Fibroblast of skin of abdomen (primary cell): ENCODE measurements at regions not wholly inside any gene's neighbourhood (a gene's known extent, or its start where the extent isn't known, plus 50 kb on each side); places are given as distances from the start of the nearest gene placed in this dataset.

Experiments
- DNase-seq: peaks from one replicate; pipeline ENCODE4 v3.0.0-alpha.2; 2013

DNA sequence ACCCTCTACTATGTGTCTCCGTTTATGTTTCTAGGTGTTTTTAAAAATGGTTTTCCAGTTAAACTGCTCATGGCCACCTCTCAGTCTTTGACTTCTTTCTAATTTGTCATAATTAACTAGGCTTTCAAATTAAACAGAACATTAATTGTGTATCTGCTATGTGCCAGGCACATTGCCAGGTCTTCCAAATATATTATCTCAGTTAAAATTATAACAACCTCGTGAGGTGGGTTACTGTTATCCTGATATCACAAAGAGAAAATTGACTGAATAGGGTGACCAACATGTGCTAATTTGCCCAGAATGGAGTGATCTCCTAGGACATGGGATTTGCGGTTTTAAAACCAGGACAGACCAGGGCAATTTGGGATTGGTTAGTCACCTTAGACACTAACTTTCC is 222.4 kb upstream of the TLE3 start:
- DNase-seq: no peak

DNA sequence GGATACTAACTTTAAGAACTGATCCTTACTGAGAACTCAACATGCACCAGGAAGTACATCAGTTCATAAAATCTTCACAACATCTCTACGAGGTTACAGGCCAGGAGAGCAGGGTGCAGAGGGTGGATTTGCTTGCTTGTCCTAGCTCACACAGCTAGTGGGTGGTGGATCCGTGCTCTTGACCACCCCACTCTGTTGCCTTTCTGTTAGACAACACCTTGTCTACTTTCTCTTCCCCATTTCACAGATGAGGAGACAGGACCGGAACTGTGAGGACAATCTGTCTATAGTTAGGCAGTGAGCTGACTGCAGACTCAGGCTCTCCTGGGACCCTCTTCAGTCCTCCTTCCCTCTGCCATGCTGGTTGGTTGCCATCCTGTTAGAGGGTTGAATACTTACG is 221.7 kb upstream of the TLE3 start:
- no peak for DNase-seq

DNA sequence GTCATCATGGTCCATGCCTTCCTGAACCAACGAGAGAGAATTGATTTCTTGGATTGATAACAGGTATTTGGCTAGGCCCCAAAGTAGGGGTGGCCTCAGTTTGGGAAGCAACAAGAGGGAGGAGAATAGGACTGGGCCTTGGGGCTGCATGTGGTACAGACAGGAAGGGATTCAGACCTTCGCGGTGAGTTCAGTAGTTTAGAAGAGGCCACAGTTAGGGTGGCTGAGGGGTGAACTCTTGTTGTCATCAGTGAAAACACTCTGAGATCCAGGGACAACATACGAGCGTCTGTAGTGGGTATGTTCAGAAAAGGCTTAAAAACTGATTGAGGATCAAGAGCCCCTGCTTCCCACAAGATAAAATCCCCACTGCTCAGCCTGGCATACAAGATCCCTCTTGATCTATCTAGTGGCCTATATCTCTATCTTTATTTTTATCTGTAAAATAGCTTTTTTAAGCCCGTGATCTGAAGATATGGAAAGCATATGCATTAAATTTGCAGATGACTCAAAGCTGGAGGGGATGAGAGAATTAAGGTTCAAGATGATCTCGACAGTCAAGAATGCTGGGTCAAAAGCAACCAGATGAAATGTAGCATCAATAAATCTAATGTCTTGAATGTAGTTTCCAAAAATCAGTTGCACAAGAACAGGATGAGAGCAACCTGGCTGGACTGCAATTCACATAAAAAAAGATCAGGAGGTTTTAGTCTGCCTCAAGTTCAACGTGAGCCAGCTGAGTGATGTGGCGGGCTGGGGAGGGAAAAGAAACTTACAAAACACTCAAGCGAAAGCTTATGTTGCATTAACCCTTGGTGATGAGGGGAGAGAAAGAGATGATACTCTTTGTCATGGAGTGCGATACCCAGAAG is 221.1 kb upstream of the TLE3 start:
- DNase-seq: peak; percentile 98

DNA sequence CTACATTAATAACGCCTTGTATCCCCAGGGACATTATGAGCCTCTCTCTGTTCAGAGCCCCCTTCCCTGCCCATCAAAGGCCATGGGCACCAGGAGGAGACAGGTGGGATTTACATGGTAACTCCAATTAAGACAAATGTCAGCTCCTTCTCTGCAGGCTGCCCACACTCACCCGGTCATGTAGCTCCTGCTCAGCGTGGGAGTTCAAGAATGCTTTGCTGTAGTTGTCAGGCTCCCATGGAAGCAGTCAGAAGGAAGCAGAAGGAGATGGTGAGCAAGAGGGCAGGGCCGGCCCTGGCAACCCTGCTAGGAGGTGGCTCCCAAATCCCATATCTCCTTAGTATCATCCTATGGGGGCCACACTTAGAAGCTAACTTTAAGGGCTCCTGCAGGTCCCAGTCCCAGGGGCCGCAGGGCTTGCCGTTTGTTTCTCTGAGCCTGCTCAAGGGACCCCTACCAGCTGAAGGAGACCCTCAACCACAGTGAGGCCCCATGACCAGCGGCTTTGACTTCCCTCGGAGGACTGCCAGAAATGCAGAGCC is 218.4 kb upstream of the TLE3 start:
- DNase-seq: no peak

DNA sequence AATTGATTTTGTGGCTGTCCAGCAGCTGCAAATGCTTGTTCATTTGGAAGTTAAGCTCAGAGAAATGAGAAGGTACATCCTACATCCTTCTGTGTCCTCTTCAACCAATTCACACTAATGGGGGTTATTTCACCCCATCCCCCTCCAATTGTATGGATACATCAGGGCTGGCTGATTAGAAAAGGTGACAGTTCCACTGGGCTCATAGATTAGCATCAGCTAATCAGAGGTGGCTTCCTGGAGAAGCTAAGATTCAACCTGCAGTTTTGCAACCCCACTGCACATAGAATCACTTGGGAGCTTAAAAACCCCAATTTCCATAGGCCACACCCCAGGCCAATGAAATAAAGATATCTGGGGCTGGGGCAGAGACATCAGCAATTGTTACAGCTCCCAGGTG is 217.7 kb upstream of the TLE3 start:
- no peak for DNase-seq

DNA sequence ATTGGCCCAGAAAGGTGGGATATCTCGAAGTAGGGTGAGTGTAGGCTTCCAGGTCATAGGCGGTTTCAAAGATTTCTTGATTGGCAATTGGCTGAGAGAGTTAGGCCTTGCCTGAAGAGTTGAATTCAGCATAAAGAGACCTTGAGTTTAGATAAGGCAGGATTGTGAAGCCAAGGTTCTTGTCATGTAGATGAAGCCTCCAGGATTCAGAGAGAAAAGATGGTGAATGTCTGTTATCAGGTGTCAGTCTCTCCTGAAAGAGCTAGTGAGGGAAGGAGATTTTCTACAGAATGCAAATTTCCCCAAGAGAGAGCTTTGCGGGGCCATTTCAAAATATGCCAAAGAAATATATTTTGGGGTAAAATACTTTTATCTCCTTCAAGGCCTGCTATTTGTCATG is 217.0 kb upstream of the TLE3 start:
- no peak for DNase-seq

DNA sequence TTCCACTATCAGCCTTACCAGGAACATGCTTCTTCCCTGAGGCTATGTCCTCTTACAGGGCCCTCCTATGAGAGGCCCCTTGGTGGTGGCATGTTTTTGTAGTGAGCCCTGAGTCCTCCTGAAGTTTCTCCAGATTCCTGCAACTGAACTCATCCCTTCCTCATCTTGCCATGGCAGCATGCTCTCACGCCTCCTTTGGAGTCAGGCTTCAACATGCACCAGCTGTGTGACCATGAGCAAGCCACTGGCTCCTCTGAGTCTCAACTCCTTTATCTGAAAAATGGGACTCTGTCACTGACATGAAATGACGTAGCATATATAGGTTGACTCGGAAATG is 216.3 kb upstream of the TLE3 start:
- DNase-seq: no peak

DNA sequence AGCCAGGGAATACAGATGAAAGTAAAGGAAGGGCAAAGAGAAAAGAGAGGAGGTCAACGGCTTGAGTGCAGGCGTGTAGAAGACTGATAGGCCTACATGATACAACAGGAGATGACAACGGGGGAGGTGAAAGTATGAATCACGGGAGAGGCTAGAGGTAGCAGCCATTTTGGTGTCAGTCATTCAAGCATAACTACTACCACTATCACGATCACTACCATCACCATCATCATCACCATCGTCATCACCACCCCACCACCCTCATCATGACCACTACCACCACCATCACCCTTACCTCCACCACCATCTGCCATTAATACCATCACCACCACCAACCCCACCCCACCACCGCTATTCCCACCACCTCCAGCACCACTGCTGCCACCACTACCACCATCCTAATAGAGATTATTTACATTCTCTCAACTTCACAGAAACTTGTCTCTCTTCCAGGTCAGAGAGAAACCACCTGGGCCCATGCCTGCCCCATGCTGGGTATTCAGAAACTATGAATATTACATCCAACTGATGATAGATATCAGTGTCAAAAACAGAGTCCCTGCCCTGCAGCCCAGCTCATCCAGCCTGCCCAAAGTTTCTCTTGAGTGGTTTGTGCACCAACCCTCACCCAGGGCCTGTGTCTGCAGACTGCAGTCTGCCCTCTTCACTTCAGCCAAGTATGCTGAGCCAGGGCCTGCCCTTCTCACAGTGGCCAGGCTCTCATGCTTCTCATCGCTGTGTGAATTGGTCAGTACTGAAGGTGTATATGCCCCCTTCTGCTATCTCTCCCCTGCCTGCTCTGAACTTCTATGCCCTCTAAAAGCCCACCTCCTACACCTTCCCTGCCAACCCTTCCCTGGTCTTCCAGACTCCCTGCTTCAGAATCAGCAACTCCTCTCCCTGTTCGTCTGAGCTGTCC is 215.6 kb upstream of the TLE3 start:
- DNase-seq: no peak

DNA sequence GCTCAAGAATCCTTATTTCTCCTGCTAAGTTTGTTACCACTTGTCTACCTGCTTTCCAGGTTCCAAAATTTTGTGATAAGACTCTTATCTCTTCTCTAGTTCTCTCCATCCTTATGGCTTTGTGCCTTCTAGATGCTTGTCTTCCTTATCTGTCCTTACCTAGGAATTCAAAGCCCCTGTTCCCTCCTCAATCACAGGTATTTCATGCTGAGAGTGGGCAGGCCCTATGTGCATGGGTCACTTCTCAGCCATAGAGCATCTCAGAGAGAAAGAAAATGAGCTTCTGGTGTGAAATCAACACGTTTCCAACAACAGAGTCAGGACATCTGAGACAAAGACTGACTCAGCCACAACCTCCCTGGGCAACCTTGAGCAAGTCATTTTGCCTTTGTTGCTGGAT is 214.1 kb upstream of the TLE3 start:
- DNase-seq: no peak

DNA sequence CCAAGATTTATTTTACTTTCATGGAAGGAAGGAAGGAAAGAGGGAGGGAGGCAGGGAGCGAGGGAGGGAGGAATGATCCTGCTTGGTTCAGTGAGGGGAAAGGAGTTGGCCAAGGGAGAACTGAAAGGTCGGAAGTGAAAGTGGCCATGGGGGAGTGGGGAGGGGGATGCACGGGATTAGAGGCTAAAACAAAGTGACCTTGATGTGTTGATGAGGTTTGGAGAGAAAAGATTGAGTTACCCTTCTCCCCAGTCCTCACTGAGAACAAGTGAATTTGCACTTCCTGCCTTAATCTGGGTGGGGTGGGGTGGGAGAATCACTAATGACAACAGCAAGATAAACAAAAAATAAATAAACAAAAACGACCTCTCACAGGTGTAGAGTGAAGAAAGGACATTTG is 212.0 kb upstream of the TLE3 start:
- DNase-seq: no peak

DNA sequence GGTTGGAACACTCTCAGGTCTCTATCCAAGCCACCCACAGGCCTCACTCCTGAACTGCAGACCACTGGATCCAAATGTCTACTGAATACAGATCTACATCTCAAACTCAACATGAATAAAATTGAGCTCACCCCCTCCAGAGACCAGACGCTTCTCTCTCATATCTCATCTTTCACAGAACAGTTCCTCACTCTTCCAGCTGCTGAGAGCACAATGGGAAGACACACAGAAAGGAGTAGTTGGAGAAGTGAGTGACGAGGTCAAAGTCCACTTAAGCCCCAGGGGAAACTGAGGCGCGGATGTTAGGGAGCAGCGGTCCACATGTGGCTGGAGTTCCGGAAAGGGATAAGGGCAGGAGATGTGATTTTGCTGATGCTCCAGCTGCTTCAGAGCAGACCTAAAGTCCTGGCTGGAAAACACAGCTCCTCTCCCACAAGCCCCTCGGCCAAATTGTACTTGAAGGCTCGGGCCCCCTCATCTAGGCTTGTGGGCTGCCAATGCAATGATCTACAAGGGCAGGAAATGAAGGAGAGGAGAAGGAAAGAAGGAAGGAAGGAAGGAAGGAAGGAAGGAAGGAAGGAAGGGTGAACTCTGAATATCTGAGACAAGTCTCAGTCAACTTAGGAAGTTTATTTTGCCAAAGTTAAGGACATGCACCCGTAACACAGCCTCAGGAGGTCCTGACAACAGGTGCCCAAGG is 211.2 kb upstream of the TLE3 start:
- DNase-seq: no peak

DNA sequence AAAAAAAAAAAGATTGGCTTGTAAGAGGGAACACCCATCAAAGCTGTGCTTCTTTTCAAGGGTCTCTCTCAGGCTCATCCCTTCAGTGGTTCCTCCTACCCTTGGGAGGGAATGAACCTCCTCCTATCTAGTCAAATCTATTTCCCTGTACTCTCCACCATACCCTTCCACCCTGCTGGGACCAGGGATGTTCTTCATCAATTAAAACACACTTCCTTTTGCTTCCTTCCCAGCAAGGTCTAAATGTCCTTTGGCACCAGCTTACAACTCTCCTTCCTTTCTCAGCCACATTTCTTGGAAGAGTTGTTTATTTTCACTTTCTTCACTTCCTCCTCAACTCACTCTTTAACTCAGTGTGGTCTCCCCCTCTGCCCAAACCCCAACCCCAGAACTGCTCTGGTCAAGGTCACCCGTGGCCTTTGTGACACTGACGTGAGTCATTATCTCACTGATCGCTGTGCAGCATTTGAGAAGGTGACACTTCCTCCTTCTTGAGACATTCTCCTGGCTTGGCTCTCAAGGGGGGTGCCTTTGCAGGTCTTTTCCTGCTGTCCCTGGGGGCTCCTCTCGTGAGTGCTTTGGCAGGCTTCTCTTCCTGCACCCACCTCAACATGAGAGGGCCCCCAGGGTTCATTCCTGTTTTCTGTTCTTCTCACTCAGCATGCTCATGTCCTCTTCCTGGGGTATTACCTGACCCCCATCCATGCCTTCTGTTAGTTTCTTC is 210.5 kb upstream of the TLE3 start:
- no peak for DNase-seq

DNA sequence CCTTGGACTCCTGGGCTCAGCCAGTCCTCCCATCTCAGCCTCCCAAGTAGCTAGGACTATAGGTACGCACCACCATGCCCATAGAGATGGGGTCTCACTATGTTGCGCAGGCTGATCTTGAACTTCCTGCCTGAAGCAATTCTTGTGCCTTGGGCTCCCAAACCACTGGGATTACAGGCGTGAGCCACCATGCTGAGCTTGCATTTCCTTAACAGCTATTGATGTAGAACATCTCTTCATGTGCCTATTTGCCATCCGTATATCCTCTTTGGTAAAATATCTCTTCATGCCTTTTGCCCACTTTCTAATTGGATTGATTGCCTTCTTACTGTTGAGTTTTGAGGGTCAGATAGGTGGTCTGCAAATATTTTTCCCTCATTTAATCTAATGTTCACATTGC is 208.9 kb upstream of the TLE3 start:
- DNase-seq: no peak

DNA sequence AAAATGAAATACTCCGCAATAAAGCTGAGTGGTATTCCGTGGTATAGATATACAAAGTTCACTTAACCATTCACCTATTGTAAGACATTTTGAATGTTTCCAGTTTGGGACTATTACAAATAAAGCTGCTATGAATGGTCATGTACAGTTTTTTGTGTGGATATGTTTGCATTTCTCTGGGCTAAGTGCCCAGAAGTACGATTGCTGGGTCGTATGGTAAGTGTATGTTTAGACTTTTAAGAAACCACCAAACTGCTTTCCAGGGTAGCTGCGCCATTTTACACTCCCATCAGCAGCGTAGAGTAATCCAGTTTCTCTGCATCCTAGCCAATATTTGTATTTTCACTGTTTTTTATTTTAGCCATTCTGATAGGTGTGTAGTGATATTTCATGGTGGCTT is 208.4 kb upstream of the TLE3 start:
- DNase-seq: no peak

DNA sequence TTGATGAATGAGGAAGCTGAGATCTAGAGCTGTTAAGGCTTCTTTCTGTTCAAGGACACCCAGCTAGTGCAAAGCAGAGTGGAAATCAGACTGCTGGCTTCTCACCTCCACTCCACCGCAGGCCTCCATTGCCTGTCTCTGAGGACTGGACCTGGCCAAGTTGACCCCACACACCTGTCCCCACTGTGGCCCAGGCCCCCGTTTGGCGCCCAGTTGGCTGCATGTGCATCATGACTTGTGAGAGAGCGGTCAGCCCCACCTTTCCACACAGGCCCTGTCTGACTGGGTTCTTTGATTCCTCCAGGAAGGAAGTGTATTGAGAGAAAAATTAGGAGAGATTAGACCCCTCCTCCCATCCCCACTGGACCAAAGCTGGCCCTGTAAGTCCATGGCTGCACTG is 206.3 kb upstream of the TLE3 start:
- DNase-seq: no peak

DNA sequence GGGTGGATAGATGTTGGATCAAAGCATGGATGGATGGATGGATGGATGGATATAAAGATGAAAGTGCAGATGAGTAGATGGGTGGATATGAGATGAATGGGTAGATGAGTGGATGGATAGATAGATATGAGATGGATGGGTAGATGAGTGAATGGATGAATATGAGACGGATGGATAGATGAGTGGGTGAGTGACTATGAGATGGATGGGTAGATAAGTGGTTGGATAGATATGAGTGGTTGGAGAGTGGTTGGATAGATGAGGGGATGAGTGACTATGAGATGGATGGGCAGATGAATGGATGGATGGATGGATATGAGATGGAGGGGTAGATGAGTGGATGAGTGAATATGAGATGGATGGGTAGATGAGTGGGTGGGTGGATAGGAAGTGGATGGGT is 204.6 kb upstream of the TLE3 start:
- no peak for DNase-seq

DNA sequence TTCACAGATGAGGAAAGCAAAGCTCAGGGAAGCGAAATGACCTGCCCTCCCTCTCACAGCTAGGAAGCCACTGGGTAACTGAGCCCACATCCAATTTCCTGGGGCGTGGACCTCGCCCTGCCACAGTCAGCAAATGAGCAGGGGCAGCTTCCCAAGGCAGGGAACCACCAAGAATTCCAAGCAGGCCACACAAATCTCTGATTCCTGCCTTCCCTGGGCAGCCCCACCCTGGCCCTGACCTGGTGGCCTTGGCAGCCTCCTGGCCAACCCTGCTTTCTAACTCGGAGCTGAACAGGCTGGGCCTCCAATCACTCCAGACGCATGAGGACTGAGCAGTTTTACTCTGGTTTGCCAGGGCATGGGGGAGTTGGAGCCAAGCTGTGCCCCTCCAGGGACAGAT is 203.7 kb upstream of the TLE3 start:
- DNase-seq: no peak

DNA sequence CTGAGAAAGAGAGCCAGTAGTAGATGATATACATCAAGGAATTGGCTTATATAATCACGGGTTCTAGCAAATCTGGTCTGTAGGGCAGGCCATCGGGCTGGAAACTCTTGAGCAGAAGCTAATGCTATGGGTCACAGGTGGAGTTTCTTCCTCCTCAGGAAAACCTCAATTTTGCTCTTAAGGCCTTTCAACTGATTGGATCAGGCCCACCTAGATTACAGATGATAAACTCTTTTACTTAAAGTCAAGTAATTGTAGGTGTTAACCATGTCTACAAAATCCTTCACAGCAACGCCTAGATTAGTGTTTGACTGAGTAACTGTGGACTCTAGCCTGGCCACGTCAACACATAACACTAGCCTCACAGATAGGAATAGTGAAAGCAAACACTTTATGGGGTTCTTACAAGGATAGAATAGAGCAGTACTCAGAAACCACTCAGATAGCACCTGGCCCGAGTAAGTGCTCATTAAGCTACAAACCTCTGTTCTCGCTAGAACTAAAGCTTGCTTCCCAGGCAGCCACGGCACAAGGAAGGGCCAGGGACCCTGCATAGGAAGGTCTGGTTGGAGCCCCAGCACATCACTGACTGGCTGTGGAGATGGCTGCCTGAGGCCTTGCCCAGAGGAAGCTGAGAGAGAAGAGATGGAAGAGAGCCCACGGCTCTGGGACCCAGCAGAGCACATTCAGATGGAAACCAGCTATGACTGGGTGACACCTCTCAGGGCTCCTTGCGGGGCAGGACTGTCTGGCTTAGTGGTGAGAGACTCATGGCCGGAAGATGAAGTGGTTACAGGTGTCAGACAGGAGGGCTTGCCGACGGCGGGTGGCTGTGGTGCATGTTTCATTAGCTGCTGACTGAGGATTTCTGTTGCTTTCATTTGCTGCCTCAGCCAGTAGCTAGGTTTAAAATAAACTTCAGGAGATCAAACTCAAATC is 202.5 kb upstream of the TLE3 start:
- DNase-seq: no peak

DNA sequence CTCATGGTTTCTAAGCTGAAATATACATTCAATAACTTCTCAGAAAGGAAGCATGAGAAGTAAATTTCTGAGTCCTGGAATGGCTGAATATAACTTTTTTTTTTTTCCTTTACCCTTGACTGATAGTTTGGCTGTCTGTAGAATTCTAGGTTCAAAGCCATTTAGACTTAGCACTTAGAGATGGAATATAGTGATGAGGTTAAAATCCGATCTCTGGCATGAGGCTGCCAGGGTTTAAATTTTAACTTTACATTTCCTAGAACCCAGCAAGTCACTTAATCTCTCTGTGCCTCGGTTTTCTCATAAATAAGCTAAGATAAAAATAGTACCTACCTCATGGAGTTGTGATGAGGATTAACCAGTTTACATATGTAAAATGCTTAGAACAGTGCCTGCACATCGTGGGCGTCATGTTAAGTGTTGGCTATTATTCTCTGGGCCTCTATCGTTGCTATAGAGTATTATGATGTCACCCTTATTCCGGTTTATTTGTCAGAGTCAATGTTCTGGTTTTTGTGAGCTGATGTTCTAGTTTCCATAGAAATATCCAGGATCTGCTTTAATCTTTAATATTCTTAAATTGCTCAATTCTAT is 199.8 kb upstream of the TLE3 start:
- no peak for DNase-seq

DNA sequence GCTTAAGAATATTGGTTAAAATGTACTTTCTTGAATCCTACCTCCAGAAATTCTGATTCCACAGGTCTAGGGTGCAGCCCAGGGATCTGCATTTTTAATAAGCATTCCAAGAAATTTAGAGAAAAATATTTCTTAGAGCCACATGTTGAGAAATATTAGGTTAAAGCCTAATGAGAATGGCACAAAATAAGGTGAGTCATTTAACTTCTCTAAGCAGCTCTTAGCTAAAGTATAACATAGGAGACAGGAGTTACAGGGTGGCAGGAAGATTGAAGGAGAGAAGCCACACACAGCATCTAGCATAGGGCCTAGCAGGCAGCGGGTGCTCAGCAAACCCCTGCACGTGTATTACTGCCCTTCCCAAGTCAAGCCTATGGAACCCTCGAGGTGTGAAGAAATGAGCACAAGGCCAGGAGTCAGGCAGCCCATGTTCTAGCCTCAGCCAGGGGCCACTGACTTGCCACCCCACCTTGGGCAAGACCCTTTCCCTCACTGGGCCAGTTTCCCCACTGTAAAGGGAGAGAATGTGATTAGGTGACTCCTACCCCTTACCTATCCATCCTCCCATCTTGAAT is 197.1 kb upstream of the TLE3 start:
- no peak for DNase-seq
